Trophoblast cell (in vitro differentiated cells and primary cell): ENCODE measurements at regions not wholly inside any gene's neighbourhood (a gene's known extent, or its start where the extent isn't known, plus 50 kb on each side); places are given as distances from the start of the nearest gene placed in this dataset.

ENCODE experiments used
- DNase-seq, 2 donors: peaks; one replicate each; pipeline ENCODE4 v3.0.0-alpha.2; 2016
- H2AFZ ChIP-seq: 2 replicates; pipeline ENCODE4 v1.6.1; 2013; ENCODE audit warnings: low read length, moderate library complexity, mild to moderate bottlenecking; ENCODE audit not compliant: insufficient read depth, poor library complexity
- H2AK5ac ChIP-seq: 2 replicates; pipeline ENCODE4 v1.6.1; 2013; ENCODE audit warnings: mild to moderate bottlenecking, low read length
- H2BK120ac ChIP-seq: 2 replicates; pipeline ENCODE4 v1.6.1; 2013; ENCODE audit warnings: low read length, mild to moderate bottlenecking, moderate library complexity; ENCODE audit not compliant: insufficient read depth, poor library complexity
- H2BK12ac ChIP-seq: 2 replicates; pipeline ENCODE4 v1.6.1; 2013; ENCODE audit warnings: mild to moderate bottlenecking, low read length, moderate library complexity
- H2BK5ac ChIP-seq: 2 replicates; pipeline ENCODE4 v1.6.1; 2013; ENCODE audit warnings: low read length, low read depth, moderate library complexity, mild to moderate bottlenecking; ENCODE audit not compliant: poor library complexity
- H3K14ac ChIP-seq: 2 replicates; pipeline ENCODE4 v1.6.1; 2013; ENCODE audit warnings: mild to moderate bottlenecking, low read length
- H3K18ac ChIP-seq: 2 replicates; pipeline ENCODE4 v1.6.1; 2013; ENCODE audit warnings: mild to moderate bottlenecking, low read length
- H3K23ac ChIP-seq: 2 replicates; pipeline ENCODE4 v1.6.1; 2013; ENCODE audit warnings: low read length
- H3K27ac ChIP-seq: 2 replicates; pipeline ENCODE4 v1.5.1; 2013; ENCODE audit warnings: low read depth, mild to moderate bottlenecking, inconsistent platforms, low read length, moderate library complexity
- H3K27me3 ChIP-seq: 2 replicates; pipeline ENCODE4 v1.6.1; 2013; ENCODE audit warnings: inconsistent platforms, mild to moderate bottlenecking, low read length, moderate library complexity; ENCODE audit not compliant: insufficient read depth
- H3K36me3 ChIP-seq, 2 experiments: 1 replicate in 1 of 2; 2 replicates in 1 of 2; pipeline ENCODE4 v1.6.1; 2013; ENCODE audit warnings: low read length in 2 of 2, mild to moderate bottlenecking in 2 of 2, moderate library complexity in 1 of 2; ENCODE audit not compliant: insufficient read depth in 2 of 2, control insufficient read depth in 1 of 2
- H3K4ac ChIP-seq: 2 replicates; pipeline ENCODE4 v1.6.1; 2013; ENCODE audit warnings: low read depth, mild to moderate bottlenecking, low read length, moderate library complexity
- H3K4me1 ChIP-seq, 2 experiments: 1 replicate in 1 of 2; 2 replicates in 1 of 2; pipeline ENCODE4 v1.6.1; 2013; ENCODE audit warnings: low read length in 2 of 2, mild to moderate bottlenecking in 2 of 2, moderate library complexity in 1 of 2; ENCODE audit not compliant: insufficient read depth in 2 of 2, control insufficient read depth in 1 of 2
- H3K4me2 ChIP-seq: 2 replicates; pipeline ENCODE4 v1.6.1; 2013; ENCODE audit warnings: inconsistent platforms, mild to moderate bottlenecking, low read length, moderate library complexity
- H3K4me3 ChIP-seq: 2 replicates; pipeline ENCODE4 v1.5.1; 2013; ENCODE audit warnings: mild to moderate bottlenecking, low read depth, low read length, inconsistent platforms
- H3K79me1 ChIP-seq: one replicate; pipeline ENCODE4 v1.6.1; 2013; ENCODE audit warnings: low read length
- H3K79me2 ChIP-seq: 2 replicates; pipeline ENCODE4 v1.6.1; 2013; ENCODE audit warnings: low read length, mild to moderate bottlenecking; ENCODE audit not compliant: control insufficient read depth, insufficient read depth, poor library complexity
- H3K9ac ChIP-seq: 2 replicates; pipeline ENCODE4 v1.6.1; 2013; ENCODE audit warnings: mild to moderate bottlenecking, low read length
- H3K9me3 ChIP-seq: 2 replicates; pipeline ENCODE4 v1.6.1; 2013; ENCODE audit warnings: low read depth, mild to moderate bottlenecking, control low read depth, inconsistent platforms, low read length; ENCODE audit not compliant: insufficient read depth
- H4K12ac ChIP-seq: 2 replicates; pipeline ENCODE4 v1.6.1; 2013; ENCODE audit warnings: low read depth, mild to moderate bottlenecking, low read length, moderate library complexity
- H4K8ac ChIP-seq: 2 replicates; pipeline ENCODE4 v1.6.1; 2013; ENCODE audit warnings: low read depth, mild to moderate bottlenecking, low read length, moderate library complexity
- H4K91ac ChIP-seq: one replicate; pipeline ENCODE4 v1.6.1; 2013; ENCODE audit warnings: low read depth, mild to moderate bottlenecking, low read length, moderate library complexity
- whole genome bisulfite sequencing: extraction: QIAGEN DNeasy Blood & Tissue Kit; methylation state at CpG from one replicate; pipeline ENCODE4 v1.1.7; 2013; ENCODE audit warnings: missing lambda C conversion rate; ENCODE audit not compliant: insufficient read length, insufficient coverage; ENCODE audit errors: extremely low coverage; 5-methylcytosine and 5-hydroxymethylcytosine counted together

DNA sequence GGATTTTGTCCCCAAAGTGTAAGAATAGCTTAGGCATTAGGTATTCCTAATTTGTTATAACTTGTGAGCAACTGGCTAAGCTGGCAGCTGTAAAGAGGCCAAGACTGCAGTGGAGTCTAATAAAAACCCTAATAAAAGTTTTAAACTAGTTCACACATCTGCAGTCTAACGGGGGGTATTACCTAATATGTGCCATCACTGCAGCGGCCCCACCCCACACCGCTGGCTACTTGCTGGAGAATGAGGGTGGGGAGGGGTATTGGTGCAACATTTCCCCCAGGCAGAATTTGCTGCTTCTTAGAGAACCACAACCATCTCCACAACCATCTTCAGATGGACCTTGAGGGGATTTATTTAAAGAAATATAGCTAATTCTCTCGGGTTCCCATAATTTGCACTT lies 135.0 kb downstream of the ZC3H11B start:
- Histone ChIP-seq H3K9me3 (no peaks in the 10 kb centered on the region), H3K4ac (no peak overlapping the region), H3K27me3 (no peaks in the 10 kb centered on the region), H3K9ac (no peak overlapping the region), H3K14ac (no peak overlapping the region), H2BK120ac (no peak overlapping the region), H4K8ac (no peak overlapping the region), H3K79me1 (peaks cover 2% of the 10 kb centered on the region), H3K4me1 (peaks cover 0 to 6% of the 10 kb centered on the region in 2 experiments), H4K91ac (no peak overlapping the region), H2BK12ac (no peak overlapping the region), H3K36me3 (no peaks in the 10 kb centered on the region), H2BK5ac (no peak overlapping the region), H3K18ac (no peak overlapping the region), H3K79me2 (no peaks in the 10 kb centered on the region), H2AFZ (no peak overlapping the region), H3K4me3 (no peak overlapping the region), H3K23ac (no peak overlapping the region), H4K12ac (no peak overlapping the region), H2AK5ac (no peak overlapping the region), H3K27ac (no peak overlapping the region), H3K4me2 (no peak overlapping the region)
- DNase-seq = peak in 1 of 2 donors; percentile 3
- WGBS = no CpG with 5 or more reads among the region's 4 CpGs

DNA sequence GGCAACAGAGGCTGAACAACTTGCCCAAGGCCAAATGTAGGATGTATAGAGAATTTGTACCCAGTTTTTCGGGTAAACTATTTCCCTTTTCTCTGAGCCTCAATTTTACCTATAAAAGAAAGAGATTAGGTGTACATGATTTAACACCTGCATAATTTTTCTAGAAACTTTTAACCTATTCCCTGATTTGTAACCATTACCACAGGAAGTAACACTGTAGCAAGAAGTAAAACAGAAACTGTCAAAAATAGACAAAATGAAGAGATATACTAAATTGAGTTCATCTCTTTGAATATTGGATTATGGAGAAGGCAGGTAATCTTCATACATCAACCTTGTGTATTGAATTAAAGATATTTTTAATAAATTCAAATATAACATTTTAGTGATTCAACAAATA lies 136.2 kb downstream of the ZC3H11B start:
- H4K12ac ChIP-seq = no peak overlapping the region
- no peak overlapping the region for H3K4ac ChIP-seq
- no peak overlapping the region for H3K4me3 ChIP-seq
- H2BK12ac ChIP-seq = no peak overlapping the region
- H3K9me3 ChIP-seq = no peaks in the 10 kb centered on the region
- no peak overlapping the region for H2AFZ ChIP-seq
- no peaks in the 10 kb centered on the region for H3K27me3 ChIP-seq
- H2BK120ac ChIP-seq = no peak overlapping the region
- peaks cover 0 to 6% of the 10 kb centered on the region in 2 experiments for H3K4me1 ChIP-seq
- no peak overlapping the region for H3K23ac ChIP-seq
- no peaks in the 10 kb centered on the region for H3K79me2 ChIP-seq
- no peak overlapping the region for H3K27ac ChIP-seq
- no peak overlapping the region for H3K9ac ChIP-seq
- H2AK5ac ChIP-seq = no peak overlapping the region
- no peak overlapping the region for H3K18ac ChIP-seq
- H4K8ac ChIP-seq = no peak overlapping the region
- H2BK5ac ChIP-seq = no peak overlapping the region
- no peak overlapping the region for H3K14ac ChIP-seq
- H3K79me1 ChIP-seq = peaks cover 2% of the 10 kb centered on the region
- H4K91ac ChIP-seq = no peak overlapping the region
- no CpG with 5 or more reads among the region's 1 CpG for WGBS
- DNase-seq = no peak
- H3K4me2 ChIP-seq = no peak overlapping the region
- H3K36me3 ChIP-seq = no peaks in the 10 kb centered on the region

DNA sequence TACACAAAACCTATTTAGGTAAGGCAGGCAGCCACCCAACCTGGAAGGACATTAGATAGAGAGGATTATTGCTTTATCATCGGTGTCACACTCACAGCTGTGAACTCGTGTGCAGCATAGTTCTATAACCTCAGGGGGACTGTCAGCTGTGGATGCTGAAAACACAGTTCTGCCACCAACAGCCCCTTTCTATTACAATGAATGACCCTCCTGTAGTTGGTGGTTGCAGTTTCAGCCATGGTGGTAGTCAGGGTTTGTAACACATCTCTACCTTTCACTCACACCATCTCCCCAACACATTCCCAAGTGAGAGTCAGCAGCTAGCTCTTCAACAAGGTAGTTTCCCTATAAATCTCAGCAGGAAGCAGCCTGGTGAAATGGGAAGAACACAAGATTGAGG lies 136.8 kb downstream of the ZC3H11B start:
- H3K79me2 ChIP-seq = no peaks in the 10 kb centered on the region
- no peaks in the 10 kb centered on the region for H3K9me3 ChIP-seq
- H3K27ac ChIP-seq = no peak overlapping the region
- H2BK12ac ChIP-seq = no peak overlapping the region
- H2AK5ac ChIP-seq = no peak overlapping the region
- H3K36me3 ChIP-seq = no peaks in the 10 kb centered on the region
- H3K23ac ChIP-seq = no peak overlapping the region
- no peak overlapping the region for H2BK5ac ChIP-seq
- H3K4ac ChIP-seq = no peak overlapping the region
- no peak overlapping the region for H2AFZ ChIP-seq
- no peak overlapping the region for H3K4me3 ChIP-seq
- no peak overlapping the region for H3K14ac ChIP-seq
- H4K12ac ChIP-seq = no peak overlapping the region
- no peak overlapping the region for H4K8ac ChIP-seq
- no CpG with 5 or more reads among the region's 2 CpGs for WGBS
- H3K18ac ChIP-seq = no peak overlapping the region
- no peak overlapping the region for H4K91ac ChIP-seq
- H3K9ac ChIP-seq = no peak overlapping the region
- no peak overlapping the region for H3K4me2 ChIP-seq
- H2BK120ac ChIP-seq = no peak overlapping the region
- H3K79me1 ChIP-seq = peaks cover 2% of the 10 kb centered on the region
- DNase-seq = no peak
- H3K4me1 ChIP-seq = peaks cover 0 to 6% of the 10 kb centered on the region in 2 experiments
- no peaks in the 10 kb centered on the region for H3K27me3 ChIP-seq

DNA sequence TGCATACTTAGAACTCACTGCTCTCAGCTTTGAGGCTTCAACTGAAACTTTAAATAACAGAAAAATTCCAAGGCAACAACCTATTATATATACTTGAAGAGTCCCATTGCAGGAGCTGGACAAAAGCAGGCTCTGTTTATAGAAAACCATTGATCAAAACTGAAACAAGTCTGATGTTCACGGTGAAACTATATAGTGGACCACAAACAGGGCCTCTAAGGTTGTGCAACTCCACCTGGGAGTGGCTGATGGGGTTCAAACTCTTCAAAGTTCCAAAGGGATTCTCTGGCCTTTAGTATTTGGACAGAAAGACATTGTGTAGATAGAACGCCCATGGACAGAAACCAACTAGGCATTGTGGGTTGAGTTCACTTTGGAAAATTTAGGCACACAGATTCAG lies 140.3 kb downstream of the ZC3H11B start:
- Histone ChIP-seq H3K79me1 (no peaks in the 10 kb centered on the region), H3K4me3 (no peak overlapping the region), H3K4me1 (no peaks in the 10 kb centered on the region), H4K91ac (no peak overlapping the region), H3K4ac (no peak overlapping the region), H2AFZ (no peak overlapping the region), H4K12ac (no peak overlapping the region), H3K18ac (no peak overlapping the region), H2BK120ac (no peak overlapping the region), H3K27me3 (no peaks in the 10 kb centered on the region), H2BK5ac (no peak overlapping the region), H3K9me3 (no peaks in the 10 kb centered on the region), H2AK5ac (no peak overlapping the region), H2BK12ac (no peak overlapping the region), H3K23ac (no peak overlapping the region), H3K4me2 (no peak overlapping the region), H3K36me3 (no peaks in the 10 kb centered on the region), H3K79me2 (no peaks in the 10 kb centered on the region), H3K27ac (no peak overlapping the region), H4K8ac (no peak overlapping the region), H3K14ac (no peak overlapping the region), H3K9ac (no peak overlapping the region)
- DNase-seq = no peak
- no CpG with 5 or more reads among the region's 2 CpGs for WGBS
